H9 (cell line): ENCODE measurements at regions not wholly inside any gene's neighbourhood (a gene's known extent, or its start where the extent isn't known, plus 50 kb on each side); places are given as distances from the start of the nearest gene placed in this dataset.

Experiments used
- DNase-seq: peaks from one replicate; pipeline ENCODE4 v3.0.0-alpha.2; 2017
- H2AFZ ChIP-seq: one replicate; pipeline ENCODE4 v1.6.1; 2013; ENCODE audit warnings: mild to moderate bottlenecking, low read length, control low read depth, moderate library complexity
- H2AK5ac ChIP-seq: 2 replicates; pipeline ENCODE4 v1.6.1; 2013; ENCODE audit warnings: low read length, control low read depth, mixed read lengths; ENCODE audit not compliant: insufficient read length
- H2BK120ac ChIP-seq: one replicate; pipeline ENCODE4 v1.6.1; 2013; ENCODE audit warnings: low read depth, mild to moderate bottlenecking, low read length, control low read depth, inconsistent platforms; ENCODE audit not compliant: poor library complexity, severe bottlenecking
- H2BK12ac ChIP-seq: 2 replicates; pipeline ENCODE4 v1.6.1; 2013; ENCODE audit warnings: low read length, control low read depth, mixed read lengths, low read depth; ENCODE audit not compliant: insufficient read length
- H2BK15ac ChIP-seq: 2 replicates; pipeline ENCODE4 v1.6.1; 2013; ENCODE audit warnings: low read depth, low read length, control low read depth
- H2BK20ac ChIP-seq: one replicate; pipeline ENCODE4 v1.6.1; 2013; ENCODE audit warnings: low read depth, mild to moderate bottlenecking, low read length, control low read depth, inconsistent platforms; ENCODE audit not compliant: poor library complexity, severe bottlenecking
- H2BK5ac ChIP-seq: 2 replicates; pipeline ENCODE4 v1.6.1; 2013; ENCODE audit warnings: low read length, control low read depth, mixed read lengths; ENCODE audit not compliant: insufficient read length
- H3K14ac ChIP-seq: 2 replicates; pipeline ENCODE4 v1.6.1; 2013; ENCODE audit warnings: low read length, control low read depth; ENCODE audit not compliant: insufficient read depth
- H3K18ac ChIP-seq: 2 replicates; pipeline ENCODE4 v1.6.1; 2013; ENCODE audit warnings: low read depth, mild to moderate bottlenecking, mixed read lengths, low read length, control low read depth; ENCODE audit not compliant: insufficient read length
- H3K23ac ChIP-seq: 2 replicates; pipeline ENCODE4 v1.6.1; 2013; ENCODE audit warnings: low read length, control low read depth, mixed read lengths, low read depth; ENCODE audit not compliant: insufficient read length
- H3K23me2 ChIP-seq: 2 replicates; pipeline ENCODE4 v1.6.1; 2013; ENCODE audit warnings: low read depth, mild to moderate bottlenecking, mixed read lengths, low read length, control low read depth; ENCODE audit not compliant: insufficient read length, poor library complexity, severe bottlenecking
- H3K27ac ChIP-seq: 2 replicates; pipeline ENCODE4 v1.5.1; 2013; ENCODE audit warnings: low read length, control low read depth, mixed read lengths, low read depth; ENCODE audit not compliant: insufficient read length
- H3K27me3 ChIP-seq: 2 replicates; pipeline ENCODE4 v1.6.1; 2013; ENCODE audit warnings: low read length, control low read depth, inconsistent platforms; ENCODE audit not compliant: insufficient read depth
- H3K4ac ChIP-seq: 2 replicates; pipeline ENCODE4 v1.6.1; 2013; ENCODE audit warnings: low read depth, mild to moderate bottlenecking, control low read depth, inconsistent platforms, low read length, moderate library complexity
- H3K4me1 ChIP-seq: 2 replicates; pipeline ENCODE4 v1.6.1; 2013; ENCODE audit warnings: low read length, control low read depth, inconsistent platforms; ENCODE audit not compliant: insufficient read depth
- H3K4me2 ChIP-seq: 2 replicates; pipeline ENCODE4 v1.6.1; 2013; ENCODE audit warnings: low read length, control low read depth, mixed read lengths; ENCODE audit not compliant: insufficient read length, insufficient read depth
- H3K56ac ChIP-seq: 2 replicates; pipeline ENCODE4 v1.6.1; 2013; ENCODE audit warnings: low read depth, mild to moderate bottlenecking, mixed read lengths, low read length, control low read depth; ENCODE audit not compliant: insufficient read length
- H3K79me1 ChIP-seq: 2 replicates; pipeline ENCODE4 v1.6.1; 2013; ENCODE audit warnings: low read depth, mild to moderate bottlenecking, moderate library complexity, low read length, control low read depth, inconsistent platforms; ENCODE audit not compliant: insufficient read depth, poor library complexity, severe bottlenecking
- H3K79me2 ChIP-seq: 2 replicates; pipeline ENCODE4 v1.6.1; 2013; ENCODE audit warnings: low read length, control low read depth, inconsistent platforms; ENCODE audit not compliant: insufficient read depth
- H3K9ac ChIP-seq: 2 replicates; pipeline ENCODE4 v1.6.1; 2013; ENCODE audit warnings: low read length, control low read depth, mixed read lengths; ENCODE audit not compliant: insufficient read length; ENCODE audit errors: extremely low read depth
- H3K9me3 ChIP-seq: one replicate; pipeline ENCODE4 v1.6.1; 2013; ENCODE audit warnings: low read depth, low read length, inconsistent platforms; ENCODE audit not compliant: control insufficient read depth
- H3T11ph ChIP-seq: one replicate; pipeline ENCODE4 v1.6.1; 2013; ENCODE audit warnings: mild to moderate bottlenecking, low read length, control low read depth, inconsistent platforms
- H4K20me1 ChIP-seq: one replicate; pipeline ENCODE4 v1.6.1; 2013; ENCODE audit not compliant: control insufficient read depth, insufficient read length, insufficient read depth
- H4K5ac ChIP-seq: 2 replicates; pipeline ENCODE4 v1.6.1; 2013; ENCODE audit warnings: low read depth, mild to moderate bottlenecking, mixed read lengths, low read length, control low read depth; ENCODE audit not compliant: insufficient read length
- H4K8ac ChIP-seq: replicated peaks from 2 replicates; pipeline ENCODE4 v1.6.1; 2013; ENCODE audit warnings: low read length, control low read depth, mixed read lengths, low read depth; ENCODE audit not compliant: insufficient read length
- H4K91ac ChIP-seq: 2 replicates; pipeline ENCODE4 v1.6.1; 2013; ENCODE audit warnings: low read depth, mild to moderate bottlenecking, moderate library complexity, mixed read lengths, low read length, control low read depth; ENCODE audit not compliant: insufficient read length
- H3K27ac Mint-ChIP-seq, 3 experiments: 2 replicates in 2 of 3; 3 replicates in 1 of 3; pipeline ENCODE4 v1.8.0; 2020 to 2021; ENCODE audit warnings: mixed read lengths in 3 of 3, mild to moderate bottlenecking in 1 of 3, moderate library complexity in 1 of 3
- H3K27me3 Mint-ChIP-seq: 2 replicates; pipeline ENCODE4 v1.8.0; 2021; ENCODE audit warnings: low read depth, mild to moderate bottlenecking, moderate library complexity, mixed read lengths
- H3K36me3 Mint-ChIP-seq, 3 experiments: 2 replicates in 2 of 3; 3 replicates in 1 of 3; pipeline ENCODE4 v1.8.0; 2020 to 2021; ENCODE audit warnings: low read depth in 3 of 3, mixed read lengths in 3 of 3; ENCODE audit not compliant: insufficient read depth in 1 of 3
- H3K4me1 Mint-ChIP-seq, 2 experiments: 2 replicates each; pipeline ENCODE4 v1.8.0; 2020; ENCODE audit warnings: mixed read lengths in 2 of 2
- H3K4me3 Mint-ChIP-seq, 2 experiments: 2 replicates in 1 of 2; 3 replicates in 1 of 2; pipeline ENCODE4 v1.8.0; 2020 to 2021; ENCODE audit warnings: mild to moderate bottlenecking in 2 of 2, mixed read lengths in 2 of 2, moderate library complexity in 1 of 2
- H3K9me3 Mint-ChIP-seq, 2 experiments: 2 replicates in 1 of 2; 3 replicates in 1 of 2; pipeline ENCODE4 v1.8.0; 2020; ENCODE audit warnings: mild to moderate bottlenecking in 2 of 2, mixed read lengths in 2 of 2, moderate library complexity in 1 of 2
- WGBS: extraction: QIAGEN DNeasy Blood & Tissue Kit; methylation state at CpG from one replicate; pipeline ENCODE4 v1.1.7; 2013; ENCODE audit warnings: missing lambda C conversion rate, low lambda C conversion rate, mixed read lengths; ENCODE audit not compliant: insufficient read length; ENCODE audit errors: extremely low coverage; 5-methylcytosine and 5-hydroxymethylcytosine counted together
- TF ChIP-seq, protein P1 (sequence below): fragments of 200-600 bp; sonication (generic); conservative IDR thresholded peaks from 3 replicates; pipeline ENCODE4 v1.8.0; 2021; ENCODE audit warnings: antibody characterized with exemption, mild to moderate bottlenecking

GRCh38 chr17:33970279-33970678, 284.8 kb upstream of the CCL2 start:
- Histone ChIP-seq H2AK5ac (no peak overlapping the region), H3K79me1 (no peaks in the 10 kb centered on the region), H2BK5ac (no peak overlapping the region), H2BK120ac (no peak overlapping the region), H4K91ac (no peak overlapping the region), H3K9me3 (no peaks in the 10 kb centered on the region), H3K27me3 (no peaks in the 10 kb centered on the region), H3K18ac (no peak overlapping the region), H4K5ac (no peak overlapping the region), H2BK12ac (no peak overlapping the region), H4K20me1 (no peaks in the 10 kb centered on the region), H3K9ac (no peak overlapping the region), H3K14ac (no peak overlapping the region), H3K4me2 (no peak overlapping the region), H3K79me2 (no peaks in the 10 kb centered on the region), H3K4ac (no peak overlapping the region), H4K8ac (no peak overlapping the region), H3K56ac (no peak overlapping the region), H3K4me1 (peaks cover 3% of the 10 kb centered on the region; the same call in 1 of the 2 replicates), H2BK15ac (no peak overlapping the region), H3K23ac (no peak overlapping the region), H2AFZ (no peak overlapping the region), H2BK20ac (no peak overlapping the region), H3K23me2 (no peaks in the 10 kb centered on the region), H3K27ac (no peak overlapping the region), H3T11ph (no peak overlapping the region)
- Mint-ChIP-seq H3K4me3 (no peak overlapping the region), H3K36me3 (no peaks in the 10 kb centered on the region), H3K27me3 (no peaks in the 10 kb centered on the region), H3K4me1 (peaks cover 24 to 25% of the 10 kb centered on the region in 2 experiments), H3K9me3 (no peaks in the 10 kb centered on the region), H3K27ac (no peak overlapping the region; a peak in 1 of 7 replicates)
- WGBS: no CpG with 5 or more reads among the region's 5 CpGs
- TF ChIP-seq, protein P1, sequence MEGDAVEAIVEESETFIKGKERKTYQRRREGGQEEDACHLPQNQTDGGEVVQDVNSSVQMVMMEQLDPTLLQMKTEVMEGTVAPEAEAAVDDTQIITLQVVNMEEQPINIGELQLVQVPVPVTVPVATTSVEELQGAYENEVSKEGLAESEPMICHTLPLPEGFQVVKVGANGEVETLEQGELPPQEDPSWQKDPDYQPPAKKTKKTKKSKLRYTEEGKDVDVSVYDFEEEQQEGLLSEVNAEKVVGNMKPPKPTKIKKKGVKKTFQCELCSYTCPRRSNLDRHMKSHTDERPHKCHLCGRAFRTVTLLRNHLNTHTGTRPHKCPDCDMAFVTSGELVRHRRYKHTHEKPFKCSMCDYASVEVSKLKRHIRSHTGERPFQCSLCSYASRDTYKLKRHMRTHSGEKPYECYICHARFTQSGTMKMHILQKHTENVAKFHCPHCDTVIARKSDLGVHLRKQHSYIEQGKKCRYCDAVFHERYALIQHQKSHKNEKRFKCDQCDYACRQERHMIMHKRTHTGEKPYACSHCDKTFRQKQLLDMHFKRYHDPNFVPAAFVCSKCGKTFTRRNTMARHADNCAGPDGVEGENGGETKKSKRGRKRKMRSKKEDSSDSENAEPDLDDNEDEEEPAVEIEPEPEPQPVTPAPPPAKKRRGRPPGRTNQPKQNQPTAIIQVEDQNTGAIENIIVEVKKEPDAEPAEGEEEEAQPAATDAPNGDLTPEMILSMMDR: no peak
- no peak for DNase-seq
